ENCODE measurements at regions not wholly inside any gene's neighbourhood (a gene's known extent, or its start where the extent isn't known, plus 50 kb on each side); places are given as distances from the start of the nearest gene placed in this dataset.

GRCh38 chr4:72975488-72975784 lies 94.1 kb downstream of the COX18 start:
- Histone ChIP-seq H3K9me2 (replicated peaks; ENCODE audit: control insufficient read depth, low read length) (no peaks in the 10 kb centered on the region), H3K27me3 (ENCODE audit: control insufficient read depth, low read length) (no peaks in the 10 kb centered on the region), H3K4me1 (ENCODE audit: control insufficient read depth, low read length) (no peaks in the 10 kb centered on the region), H3K79me2 (ENCODE audit: control insufficient read depth, low read length) (no peaks in the 10 kb centered on the region), H3K27ac (ENCODE audit: low read depth, low read length) (no peak overlapping the region), H3K4me3 (ENCODE audit: low read length) (no peak overlapping the region), H3F3A (ENCODE audit: control insufficient read depth, insufficient read depth) (no peaks in the 10 kb centered on the region), H3K36me3 (ENCODE audit: control insufficient read depth, low read length) (no peaks in the 10 kb centered on the region), H4K20me1 (ENCODE audit: control insufficient read depth, insufficient read depth, low read depth, low read length) (no peaks in the 10 kb centered on the region), H3K4me2 (ENCODE audit: low read length) (no peak overlapping the region), H3K9me3 (ENCODE audit: control insufficient read depth, insufficient read depth, low read length) (no peaks in the 10 kb centered on the region)
- TF ChIP-seq EZH2phosphoT487 (IDR thresholded peaks at IDR 0.05; ENCODE audit: borderline replicate concordance, low read length) (no peak), CTCF (IDR thresholded peaks at IDR 0.05; ENCODE audit: low read depth, low read length, poor library complexity, severe bottlenecking) (no peak)

GRCh38 chr4:72974694-72975487 lies 94.6 kb downstream of the COX18 start:
- Histone ChIP-seq H3K27me3 (ENCODE audit: control insufficient read depth, low read length) (no peaks in the 10 kb centered on the region), H3F3A (ENCODE audit: control insufficient read depth, insufficient read depth) (no peaks in the 10 kb centered on the region), H3K9me3 (ENCODE audit: control insufficient read depth, insufficient read depth, low read length) (no peaks in the 10 kb centered on the region), H4K20me1 (ENCODE audit: control insufficient read depth, insufficient read depth, low read depth, low read length) (no peaks in the 10 kb centered on the region), H3K79me2 (ENCODE audit: control insufficient read depth, low read length) (no peaks in the 10 kb centered on the region), H3K4me3 (ENCODE audit: low read length) (no peak overlapping the region), H3K36me3 (ENCODE audit: control insufficient read depth, low read length) (no peaks in the 10 kb centered on the region), H3K4me2 (ENCODE audit: low read length) (no peak overlapping the region), H3K4me1 (ENCODE audit: control insufficient read depth, low read length) (no peaks in the 10 kb centered on the region), H3K9me2 (replicated peaks; ENCODE audit: control insufficient read depth, low read length) (no peaks in the 10 kb centered on the region), H3K27ac (ENCODE audit: low read depth, low read length) (no peak overlapping the region)
- TF ChIP-seq CTCF (IDR thresholded peaks at IDR 0.05; ENCODE audit: low read depth, low read length, poor library complexity, severe bottlenecking) (no peak), EZH2phosphoT487 (IDR thresholded peaks at IDR 0.05; ENCODE audit: borderline replicate concordance, low read length) (no peak)

GRCh38 chr4:72971572-72971971 lies 97.9 kb downstream of the COX18 start:
- no peaks in the 10 kb centered on the region for H3K9me2 ChIP-seq (replicated peaks; ENCODE audit: control insufficient read depth, low read length)
- H4K20me1 ChIP-seq (ENCODE audit: control insufficient read depth, insufficient read depth, low read depth, low read length) = no peaks in the 10 kb centered on the region
- no peak overlapping the region for H3K27ac ChIP-seq (ENCODE audit: low read depth, low read length)
- H3K27me3 ChIP-seq (ENCODE audit: control insufficient read depth, low read length) = no peaks in the 10 kb centered on the region
- TF ChIP-seq CTCF (IDR thresholded peaks at IDR 0.05; ENCODE audit: low read depth, low read length, poor library complexity, severe bottlenecking) = no peak
- TF ChIP-seq EZH2phosphoT487 (IDR thresholded peaks at IDR 0.05; ENCODE audit: borderline replicate concordance, low read length) = no peak
- no peak overlapping the region for H3K4me2 ChIP-seq (ENCODE audit: low read length)
- no peaks in the 10 kb centered on the region for H3K9me3 ChIP-seq (ENCODE audit: control insufficient read depth, insufficient read depth, low read length)
- no peaks in the 10 kb centered on the region for H3K36me3 ChIP-seq (ENCODE audit: control insufficient read depth, low read length)
- no peaks in the 10 kb centered on the region for H3K4me1 ChIP-seq (ENCODE audit: control insufficient read depth, low read length)
- no peaks in the 10 kb centered on the region for H3F3A ChIP-seq (ENCODE audit: control insufficient read depth, insufficient read depth)
- no peaks in the 10 kb centered on the region for H3K79me2 ChIP-seq (ENCODE audit: control insufficient read depth, low read length)
- H3K4me3 ChIP-seq (ENCODE audit: low read length) = no peak overlapping the region
